MCF 10A (cell line): ENCODE measurements at regions not wholly inside any gene's neighbourhood (a gene's known extent, or its start where the extent isn't known, plus 50 kb on each side); places are given as distances from the start of the nearest gene placed in this dataset.
"Not testable (repeated sequence)": the region's sequence is repeated elsewhere in the genome, so short reads cannot be mapped to it uniquely, and the experiment has no call there.

Experiments used
- BruUV-seq: library from RNA; stranded (reverse); fragments of 400-500 nt; replicated peaks from 2 replicates; lab custom pipeline; 2021; lab: Mats Ljungman, UMichigan
- CTCF ChIA-PET: fragments of 300-600 bp; sonication (Branson Sonifier 250); formaldehyde crosslinking; extraction: SDS; loops from one replicate; lab custom pipeline; 2021; ENCODE audit warnings: antibody characterized with exemption, inconsistent platforms; lab: Yijun Ruan, JAX
- POLR2A ChIA-PET: fragments of 300-600, 350-650 bp; sonication (Branson Sonifier 250); formaldehyde crosslinking; extraction: SDS; loops from one replicate; lab custom pipeline; 2020; ENCODE audit warnings: antibody characterized with exemption, inconsistent platforms; lab: Yijun Ruan, JAX
- DNase-seq: peaks from one replicate; pipeline ENCODE4 v3.0.0-alpha.2; 2018; ENCODE audit not compliant: unreplicated experiment
- H3K27ac Mint-ChIP-seq: one replicate; pipeline ENCODE4 v1.8.0; 2022; ENCODE audit warnings: mild to moderate bottlenecking, low read depth, mixed read lengths; ENCODE audit not compliant: unreplicated experiment
- H3K27me3 Mint-ChIP-seq: one replicate; pipeline ENCODE4 v1.8.0; 2022; ENCODE audit warnings: mixed read lengths; ENCODE audit not compliant: insufficient read depth, unreplicated experiment
- H3K36me3 Mint-ChIP-seq: one replicate; pipeline ENCODE4 v1.8.0; 2022; ENCODE audit warnings: mild to moderate bottlenecking, moderate library complexity, mixed read lengths; ENCODE audit not compliant: insufficient read depth, unreplicated experiment
- H3K4me1 Mint-ChIP-seq: one replicate; pipeline ENCODE4 v1.8.0; 2022; ENCODE audit warnings: mixed read lengths; ENCODE audit not compliant: insufficient read depth, unreplicated experiment
- H3K4me3 Mint-ChIP-seq: one replicate; pipeline ENCODE4 v1.8.0; 2022; ENCODE audit warnings: mild to moderate bottlenecking, moderate library complexity, mixed read lengths; ENCODE audit not compliant: unreplicated experiment
- H3K9me3 Mint-ChIP-seq: one replicate; pipeline ENCODE4 v1.8.0; 2022; ENCODE audit warnings: mixed read lengths; ENCODE audit not compliant: unreplicated experiment
- CTCF ChIP-seq: fragments of 200-600 bp; IDR thresholded peaks from one replicate; pipeline ENCODE4 v1.8.0; 2022; ENCODE audit warnings: antibody characterized with exemption, mild to moderate bottlenecking; ENCODE audit not compliant: unreplicated experiment
- intact Hi-C: fragments of 100-400 bp; cut with micrococcal nuclease; formaldehyde crosslinking; loops from 2 replicates; pipeline ENCODE4 v1.14.1; 2022

- ChIA-PET CTCF (interaction anchor here (0.6 kb wide), 2 partner anchors 29 to 192 kb away, joined by 4 read pairs; no protein-coding TSS in a partner anchor), POLR2A (interaction anchor here (1.5 kb wide), 1 partner anchor 38 kb away, joined by 5 read pairs; no protein-coding TSS in a partner anchor)
- intact Hi-C loops: no loop called here
- Mint-ChIP-seq H3K27ac (no peak overlapping the region), H3K9me3 (peaks cover 12% of the 10 kb centered on the region), H3K36me3 (no peaks in the 10 kb centered on the region), H3K4me3 (no peak overlapping the region), H3K27me3 (peaks cover 15% of the 10 kb centered on the region), H3K4me1 (peaks cover 4% of the 10 kb centered on the region)
- no TSS peak for BruUV-seq
- no peak for DNase-seq
- no peak for TF ChIP-seq CTCF
Measured at GRCh38 chr10:29773675-29774091, 138.9 kb upstream of the SVIL start.

GRCh38 chr10:29772403-29772802 lies 137.6 kb upstream of the SVIL start:
- H3K27ac Mint-ChIP-seq: no peak overlapping the region
- ChIA-PET POLR2A (interaction anchor here (1.9 kb wide), 1 partner anchor 39 kb away, joined by 4 read pairs; no protein-coding TSS in a partner anchor), CTCF (no interaction called here)
- H3K4me1 Mint-ChIP-seq: peaks cover 4% of the 10 kb centered on the region
- H3K36me3 Mint-ChIP-seq: no peaks in the 10 kb centered on the region
- H3K9me3 Mint-ChIP-seq: peaks cover 12% of the 10 kb centered on the region
- no peak for DNase-seq
- BruUV-seq: no TSS peak
- no peak overlapping the region for H3K4me3 Mint-ChIP-seq
- TF ChIP-seq CTCF: no peak
- intact Hi-C loops: no loop called here
- H3K27me3 Mint-ChIP-seq: peaks cover 15% of the 10 kb centered on the region

- ChIA-PET POLR2A (interaction anchor here (1.9 kb wide), 1 partner anchor 40 kb away, joined by 4 read pairs; no protein-coding TSS in a partner anchor), CTCF (interaction anchor here (0.7 kb wide), 1 partner anchor 42 kb away, joined by 5 read pairs; no protein-coding TSS in a partner anchor)
- no TSS peak for BruUV-seq
- DNase-seq: peak; percentile 91
- H3K4me1 Mint-ChIP-seq: peaks cover 4% of the 10 kb centered on the region
- peaks cover 12% of the 10 kb centered on the region for H3K9me3 Mint-ChIP-seq
- no peak overlapping the region for H3K27ac Mint-ChIP-seq
- no peak overlapping the region for H3K4me3 Mint-ChIP-seq
- TF ChIP-seq CTCF: no peak
- H3K27me3 Mint-ChIP-seq: peaks cover 15% of the 10 kb centered on the region
- intact Hi-C loops: no loop called here
- no peaks in the 10 kb centered on the region for H3K36me3 Mint-ChIP-seq
Measured at GRCh38 chr10:29771376-29771775, 136.6 kb upstream of the SVIL start.

DNA sequence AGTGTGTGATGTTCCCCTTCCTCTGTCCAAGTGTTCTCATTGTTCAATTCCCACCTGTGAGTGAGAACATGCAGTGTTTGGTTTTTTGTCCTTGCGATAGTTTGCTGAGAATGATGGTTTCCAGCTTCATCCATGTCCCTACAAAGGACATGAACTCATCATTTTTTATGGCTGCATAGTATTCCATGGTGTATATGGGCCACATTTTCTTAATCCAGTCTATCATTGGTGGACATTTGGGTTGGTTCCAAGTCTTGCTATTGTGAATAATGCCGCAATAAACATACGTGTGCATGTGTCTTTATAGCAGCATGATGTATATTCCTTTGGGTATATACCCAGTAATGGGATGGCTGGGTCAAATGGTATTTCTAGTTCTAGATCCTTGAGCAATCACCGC lies 134.5 kb upstream of the SVIL start:
- intact Hi-C loops: not testable (repeated sequence)

More for the DNA sequence above, 134.5 kb upstream of the SVIL start:
- peaks cover 15% of the 10 kb centered on the region for H3K27me3 Mint-ChIP-seq
- H3K4me3 Mint-ChIP-seq, H3K4me1 Mint-ChIP-seq, H3K27ac Mint-ChIP-seq, CTCF ChIA-PET, POLR2A ChIA-PET, DNase-seq, BruUV-seq, H3K36me3 Mint-ChIP-seq: not testable (repeated sequence)
- peaks cover 12% of the 10 kb centered on the region for H3K9me3 Mint-ChIP-seq
